ENCODE measurements at regions not wholly inside any gene's neighbourhood (a gene's known extent, or its start where the extent isn't known, plus 50 kb on each side); places are given as distances from the start of the nearest gene placed in this dataset.

DNA sequence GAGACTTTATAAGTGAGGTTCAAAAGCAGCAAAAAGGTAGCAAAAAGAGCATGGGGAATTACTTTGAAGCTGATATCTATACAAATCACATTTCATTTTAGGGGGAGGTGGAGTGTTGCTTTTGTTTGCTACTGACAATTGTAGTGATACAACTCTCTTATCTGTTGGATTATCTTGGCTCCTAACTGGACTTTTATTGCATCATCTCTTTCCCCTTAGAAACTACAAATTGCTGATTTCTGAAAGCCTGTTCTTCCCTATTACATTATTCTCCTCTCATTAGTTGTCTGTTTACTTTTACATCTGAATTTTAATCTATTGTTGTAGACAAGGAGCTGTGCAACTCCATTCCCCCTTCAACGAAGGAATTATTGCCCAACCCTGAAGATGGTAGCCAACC lies 75.0 kb upstream of the GNPDA2 start:
- TF ChIP-seq, protein P1, sequence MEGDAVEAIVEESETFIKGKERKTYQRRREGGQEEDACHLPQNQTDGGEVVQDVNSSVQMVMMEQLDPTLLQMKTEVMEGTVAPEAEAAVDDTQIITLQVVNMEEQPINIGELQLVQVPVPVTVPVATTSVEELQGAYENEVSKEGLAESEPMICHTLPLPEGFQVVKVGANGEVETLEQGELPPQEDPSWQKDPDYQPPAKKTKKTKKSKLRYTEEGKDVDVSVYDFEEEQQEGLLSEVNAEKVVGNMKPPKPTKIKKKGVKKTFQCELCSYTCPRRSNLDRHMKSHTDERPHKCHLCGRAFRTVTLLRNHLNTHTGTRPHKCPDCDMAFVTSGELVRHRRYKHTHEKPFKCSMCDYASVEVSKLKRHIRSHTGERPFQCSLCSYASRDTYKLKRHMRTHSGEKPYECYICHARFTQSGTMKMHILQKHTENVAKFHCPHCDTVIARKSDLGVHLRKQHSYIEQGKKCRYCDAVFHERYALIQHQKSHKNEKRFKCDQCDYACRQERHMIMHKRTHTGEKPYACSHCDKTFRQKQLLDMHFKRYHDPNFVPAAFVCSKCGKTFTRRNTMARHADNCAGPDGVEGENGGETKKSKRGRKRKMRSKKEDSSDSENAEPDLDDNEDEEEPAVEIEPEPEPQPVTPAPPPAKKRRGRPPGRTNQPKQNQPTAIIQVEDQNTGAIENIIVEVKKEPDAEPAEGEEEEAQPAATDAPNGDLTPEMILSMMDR (IDR thresholded peaks at IDR 0.05), result no peak
- H3K4me1 ChIP-seq, result no peaks in the 10 kb centered on the region
- no peaks in the 10 kb centered on the region for H3K36me3 ChIP-seq
- intact Hi-C loops (cut with DNase I), result no loop called here
- DNase-seq (no peak), ATAC-seq (no peak)
- H3K27ac ChIP-seq, result no peak overlapping the region
- no peak overlapping the region for H3K4me3 ChIP-seq
- peaks cover 0 to 20% of the 10 kb centered on the region in 2 donors for H3K9me3 ChIP-seq
- H3K27me3 ChIP-seq, result no peaks in the 10 kb centered on the region

GRCh38 chr4:44791831-44792230 lies 65.5 kb upstream of the GNPDA2 start:
- ATAC-seq (no peak), DNase-seq (no peak)
- Histone ChIP-seq H3K9me3 (peaks cover 0 to 3% of the 10 kb centered on the region in 2 donors), H3K4me3 (no peak overlapping the region), H3K4me1 (no peaks in the 10 kb centered on the region), H3K27me3 (no peaks in the 10 kb centered on the region), H3K36me3 (no peaks in the 10 kb centered on the region), H3K27ac (no peak overlapping the region)
- TF ChIP-seq, protein P1 (IDR thresholded peaks at IDR 0.05), result no peak
- intact Hi-C loops (cut with DNase I), result no loop called here

DNA sequence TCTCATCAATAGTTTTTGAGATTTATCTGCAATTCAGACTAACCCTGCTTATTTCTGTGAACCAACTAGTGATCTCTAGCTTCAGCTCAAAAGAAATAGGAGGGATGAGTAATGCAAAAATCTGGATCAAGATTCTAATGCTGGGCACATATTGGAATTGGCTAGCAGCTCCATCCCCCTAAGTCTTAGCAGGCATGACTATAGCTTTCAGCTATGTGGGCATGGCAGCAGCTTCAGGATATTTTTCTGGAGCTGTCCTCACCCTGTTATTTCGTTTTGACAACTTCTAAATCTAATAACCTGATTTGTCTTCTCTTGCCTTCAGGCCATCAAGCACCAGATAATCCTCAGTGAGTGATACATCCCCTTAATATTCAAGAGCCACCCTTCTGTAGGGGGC lies 50.8 kb upstream of the GNPDA2 start:
- DNase-seq (no peak), ATAC-seq (no peak)
- peaks cover 0 to 3% of the 10 kb centered on the region in 2 donors for H3K4me1 ChIP-seq
- no peaks in the 10 kb centered on the region for H3K27me3 ChIP-seq
- intact Hi-C loops (cut with DNase I), result no loop called here
- TF ChIP-seq, protein P1 (IDR thresholded peaks at IDR 0.05), result no peak
- H3K9me3 ChIP-seq, result peaks cover 0 to 17% of the 10 kb centered on the region in 2 donors
- H3K4me3 ChIP-seq, result no peak overlapping the region
- no peak overlapping the region for H3K27ac ChIP-seq
- H3K36me3 ChIP-seq, result no peaks in the 10 kb centered on the region

All from left lung (tissue), 4 donors.